GM10248 (cell line): ENCODE measurements at regions not wholly inside any gene's neighbourhood (a gene's known extent, or its start where the extent isn't known, plus 50 kb on each side); places are given as distances from the start of the nearest gene placed in this dataset.

ENCODE experiments used
- CTCF ChIA-PET: fragments of 300-600 bp; sonication (Branson Sonifier 250); formaldehyde crosslinking; extraction: SDS; loops from one replicate; lab custom pipeline; 2021; ENCODE audit warnings: antibody characterized with exemption; lab: Yijun Ruan, JAX
- POLR2A ChIA-PET: fragments of 350-650 bp; sonication (Branson Sonifier 250); formaldehyde crosslinking; extraction: SDS; loops from one replicate; lab custom pipeline; 2020; ENCODE audit warnings: antibody characterized with exemption; lab: Yijun Ruan, JAX
- DNase-seq: peaks from one replicate; pipeline ENCODE4 v3.0.0; 2012; ENCODE audit errors: extremely low spot score
- TF ChIP-seq, protein P1 (sequence below): IDR thresholded peaks from 2 replicates; pipeline ENCODE4 v1.5.1; 2012; ENCODE audit warnings: mild to moderate bottlenecking, low read depth; ENCODE audit errors: extremely low read depth, missing control alignments, control extremely low read depth

- CTCF ChIA-PET, result interaction anchor here (1.8 kb wide), 1 partner anchor 12 kb away, joined by 7 read pairs; no protein-coding TSS in a partner anchor
- no peak for DNase-seq
- TF ChIP-seq, protein P1, sequence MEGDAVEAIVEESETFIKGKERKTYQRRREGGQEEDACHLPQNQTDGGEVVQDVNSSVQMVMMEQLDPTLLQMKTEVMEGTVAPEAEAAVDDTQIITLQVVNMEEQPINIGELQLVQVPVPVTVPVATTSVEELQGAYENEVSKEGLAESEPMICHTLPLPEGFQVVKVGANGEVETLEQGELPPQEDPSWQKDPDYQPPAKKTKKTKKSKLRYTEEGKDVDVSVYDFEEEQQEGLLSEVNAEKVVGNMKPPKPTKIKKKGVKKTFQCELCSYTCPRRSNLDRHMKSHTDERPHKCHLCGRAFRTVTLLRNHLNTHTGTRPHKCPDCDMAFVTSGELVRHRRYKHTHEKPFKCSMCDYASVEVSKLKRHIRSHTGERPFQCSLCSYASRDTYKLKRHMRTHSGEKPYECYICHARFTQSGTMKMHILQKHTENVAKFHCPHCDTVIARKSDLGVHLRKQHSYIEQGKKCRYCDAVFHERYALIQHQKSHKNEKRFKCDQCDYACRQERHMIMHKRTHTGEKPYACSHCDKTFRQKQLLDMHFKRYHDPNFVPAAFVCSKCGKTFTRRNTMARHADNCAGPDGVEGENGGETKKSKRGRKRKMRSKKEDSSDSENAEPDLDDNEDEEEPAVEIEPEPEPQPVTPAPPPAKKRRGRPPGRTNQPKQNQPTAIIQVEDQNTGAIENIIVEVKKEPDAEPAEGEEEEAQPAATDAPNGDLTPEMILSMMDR, result no peak
- POLR2A ChIA-PET, result no interaction called here
These were observed 157.5 kb upstream of the FERD3L start for GRCh38 chr7:19302731-19303130.

DNA sequence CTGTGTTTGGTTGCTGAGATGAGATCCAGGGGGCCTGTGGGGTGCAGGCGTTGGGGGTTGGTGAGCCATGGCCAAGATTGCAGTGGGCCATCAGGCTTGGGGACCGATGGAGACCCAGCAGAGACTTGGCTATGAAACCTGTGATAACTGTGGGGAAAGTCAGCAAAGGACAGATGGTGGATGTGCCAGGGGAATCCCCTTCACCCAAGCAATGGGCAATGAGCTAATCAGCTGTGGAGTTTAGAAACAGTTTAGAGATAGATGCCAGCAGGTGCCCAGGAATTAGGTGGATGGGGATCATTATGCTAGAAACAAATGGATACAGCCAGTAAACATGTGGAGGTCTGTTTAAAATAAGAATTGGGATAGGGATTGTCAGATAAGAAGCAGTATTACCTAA lies 151.4 kb upstream of the FERD3L start:
- DNase-seq, result no peak
- ChIA-PET POLR2A (no interaction called here), CTCF (interaction anchor here (1.1 to 3.7 kb wide), 2 partner anchors 10 to 17 kb away, joined by 3 to 12 read pairs; no protein-coding TSS in a partner anchor)
- TF ChIP-seq, protein P1, result no peak

DNA sequence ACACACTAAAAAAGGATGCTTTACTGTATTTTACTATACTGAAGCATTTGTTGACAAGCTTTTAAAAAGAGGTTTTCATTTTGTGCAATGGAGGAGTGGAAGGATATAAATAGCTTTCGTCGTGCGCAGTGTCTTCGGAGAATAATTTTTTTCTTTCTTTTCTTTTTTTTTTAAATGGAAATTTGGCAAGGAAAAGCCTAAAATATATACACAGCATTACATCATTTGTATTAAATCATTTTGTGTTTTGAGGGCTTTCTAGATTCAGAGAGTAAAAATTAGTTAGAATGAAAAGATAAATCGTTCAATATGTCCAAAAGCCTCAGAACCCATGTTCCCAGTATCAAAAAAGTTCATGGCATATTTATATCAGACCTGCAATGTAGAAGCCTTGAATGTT lies 150.2 kb upstream of the FERD3L start:
- no peak for DNase-seq
- CTCF ChIA-PET, result interaction anchor here (1.0 to 3.7 kb wide), 2 partner anchors 16 to 17 kb away, joined by 3 to 12 read pairs; no protein-coding TSS in a partner anchor
- POLR2A ChIA-PET, result no interaction called here
- TF ChIP-seq, protein P1, result no peak

DNA sequence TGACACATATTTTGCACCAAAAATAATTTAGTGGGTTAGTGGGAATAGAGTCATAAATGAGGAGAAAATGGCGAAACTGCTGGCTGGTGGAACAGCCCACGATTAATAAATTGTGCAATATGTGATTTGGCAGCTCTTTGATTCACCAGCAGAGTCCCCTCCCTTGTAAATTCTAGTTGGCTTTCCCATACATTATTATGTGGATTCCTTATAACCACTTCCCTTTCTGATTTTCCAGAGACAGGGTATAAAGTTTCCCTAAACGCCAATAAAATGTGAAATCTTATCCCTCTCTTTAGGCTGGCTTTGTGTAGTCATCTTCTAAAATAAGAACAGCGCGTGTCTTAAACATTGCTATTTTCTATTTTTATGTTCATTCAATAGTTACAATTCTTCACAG lies 149.4 kb upstream of the FERD3L start:
- CTCF ChIA-PET, result no interaction called here
- no peak for DNase-seq
- POLR2A ChIA-PET, result no interaction called here

DNA sequence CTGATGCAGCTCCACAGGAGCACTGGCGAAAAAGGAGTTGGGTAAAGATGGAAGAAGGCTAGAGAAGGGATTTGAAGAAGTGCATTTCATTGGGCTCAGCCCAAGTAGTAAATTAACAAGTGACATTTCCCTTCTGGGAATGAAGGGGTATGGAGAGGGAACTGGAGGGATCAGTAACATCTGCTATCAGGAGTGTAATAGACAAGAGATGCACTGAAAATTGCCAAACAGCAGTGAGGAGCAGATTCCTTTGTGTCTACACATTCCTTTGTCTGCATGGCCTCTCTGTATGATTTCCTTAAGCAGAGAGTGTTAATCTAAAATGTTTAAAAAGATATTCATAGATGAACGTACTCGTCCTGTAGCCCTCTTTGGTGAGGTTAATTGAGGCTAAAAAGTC lies 148.2 kb upstream of the FERD3L start:
- TF ChIP-seq, protein P1, result no peak
- DNase-seq, result no peak
- ChIA-PET POLR2A (no interaction called here), CTCF (interaction anchor here (1.4 kb wide), 1 partner anchor 11 kb away, joined by 3 read pairs; no protein-coding TSS in a partner anchor)

More for the DNA sequence above, 149.4 kb upstream of the FERD3L start:
- TF ChIP-seq, protein P1, result no peak

GRCh38 chr7:19290968-19291367 lies 145.7 kb upstream of the FERD3L start:
- ChIA-PET CTCF (interaction anchor here (1.2 kb wide), 1 partner anchor 10 kb away, joined by 4 read pairs; no protein-coding TSS in a partner anchor), POLR2A (no interaction called here)
- DNase-seq, result no peak
- TF ChIP-seq, protein P1, result no peak
